Upper lobe of left lung (tissue), 4 donors: ENCODE measurements at regions not wholly inside any gene's neighbourhood (a gene's known extent, or its start where the extent isn't known, plus 50 kb on each side); places are given as distances from the start of the nearest gene placed in this dataset.

Source experiments
- CTCF ChIP-seq, 6 experiments: fragments of 450-650 bp in 4 of 6; fragments of 200-600 bp in 2 of 6; sonication (generic) in 2 of 6; IDR thresholded peaks; one replicate each; pipeline ENCODE4 v1.5.1; 2016 to 2019; ENCODE audit warnings: antibody characterized with exemption in 6 of 6
- EP300 ChIP-seq, 4 donors: sonication (generic); formaldehyde crosslinking; IDR thresholded peaks; one replicate each; pipeline ENCODE4 v1.5.1; 2017; ENCODE audit warnings: antibody characterized with exemption in 4 of 4, control low read depth in 2 of 4
- POLR2A ChIP-seq, 4 donors: fragments of 450-650 bp; IDR thresholded peaks; one replicate each; pipeline ENCODE4 v1.5.1; 2016 to 2017; ENCODE audit warnings: antibody characterized with exemption in 4 of 4, mild to moderate bottlenecking in 2 of 4
- POLR2AphosphoS5 ChIP-seq, 2 donors: sonication (generic); formaldehyde crosslinking; IDR thresholded peaks; one replicate each; pipeline ENCODE4 v1.5.1; 2017; ENCODE audit warnings: antibody characterized with exemption in 2 of 2

- TF ChIP-seq CTCF (IDR thresholded peaks at IDR 0.05) (no peak), POLR2A (IDR thresholded peaks at IDR 0.05) (no peak), EP300 (IDR thresholded peaks at IDR 0.05) (no peak), POLR2AphosphoS5 (IDR thresholded peaks at IDR 0.05) (no peak)
Observed at GRCh38 chr5:36528588-36528987, 77.8 kb upstream of the SLC1A3 start.
